ENCODE measurements at regions not wholly inside any gene's neighbourhood (a gene's known extent, or its start where the extent isn't known, plus 50 kb on each side); places are given as distances from the start of the nearest gene placed in this dataset.
"Not testable (repeated sequence)": the region's sequence is repeated elsewhere in the genome, so short reads cannot be mapped to it uniquely, and the experiment has no call there.

- Histone ChIP-seq H3K4me1 (ENCODE audit: control insufficient read depth in 1 of 2, insufficient read depth in 1 of 2, low read depth in 1 of 2, low read length in 1 of 2) (no peaks in the 10 kb centered on the region), H3K36me3 (no peaks in the 10 kb centered on the region), H3K27ac (no peak overlapping the region), H3K4me3 (ENCODE audit: low read depth in 1 of 2, low read length in 1 of 2) (no peak overlapping the region), H3K9me3 (no peaks in the 10 kb centered on the region), H3K27me3 (no peaks in the 10 kb centered on the region)
- no peak for TF ChIP-seq CTCF (IDR thresholded peaks at IDR 0.05)
These were observed 715.2 kb downstream of the RNF144A start for GRCh38 chr2:7632420-7632819.

GRCh38 chr2:7633566-7634153, 716.4 kb downstream of the RNF144A start:
- Histone ChIP-seq H3K9me3 (no peaks in the 10 kb centered on the region), H3K36me3 (no peaks in the 10 kb centered on the region), H3K4me1 (ENCODE audit: control insufficient read depth in 1 of 2, insufficient read depth in 1 of 2, low read depth in 1 of 2, low read length in 1 of 2) (no peaks in the 10 kb centered on the region), H3K27me3 (no peaks in the 10 kb centered on the region), H3K27ac (no peak overlapping the region), H3K4me3 (ENCODE audit: low read depth in 1 of 2, low read length in 1 of 2) (no peak overlapping the region)
- no peak for TF ChIP-seq CTCF (IDR thresholded peaks at IDR 0.05)

GRCh38 chr2:7634409-7634808, 717.2 kb downstream of the RNF144A start:
- H3K27ac ChIP-seq = no peak overlapping the region
- no peaks in the 10 kb centered on the region for H3K9me3 ChIP-seq
- TF ChIP-seq CTCF (IDR thresholded peaks at IDR 0.05) = no peak
- H3K27me3 ChIP-seq = no peaks in the 10 kb centered on the region
- H3K36me3 ChIP-seq = no peaks in the 10 kb centered on the region
- no peak overlapping the region for H3K4me3 ChIP-seq (ENCODE audit: low read depth in 1 of 2, low read length in 1 of 2)
- no peaks in the 10 kb centered on the region for H3K4me1 ChIP-seq (ENCODE audit: control insufficient read depth in 1 of 2, insufficient read depth in 1 of 2, low read depth in 1 of 2, low read length in 1 of 2)

- Histone ChIP-seq H3K4me3 (ENCODE audit: low read depth in 1 of 2, low read length in 1 of 2) (no peak overlapping the region), H3K4me1 (ENCODE audit: control insufficient read depth in 1 of 2, insufficient read depth in 1 of 2, low read depth in 1 of 2, low read length in 1 of 2) (no peaks in the 10 kb centered on the region), H3K9me3 (no peaks in the 10 kb centered on the region), H3K27ac (no peak overlapping the region), H3K36me3 (no peaks in the 10 kb centered on the region), H3K27me3 (no peaks in the 10 kb centered on the region)
- no peak for TF ChIP-seq CTCF (IDR thresholded peaks at IDR 0.05)
These were observed 722.3 kb downstream of the RNF144A start for GRCh38 chr2:7639476-7639875.

GRCh38 chr2:7641272-7641671, 724.1 kb downstream of the RNF144A start:
- not testable (repeated sequence) for H3K4me3 ChIP-seq (ENCODE audit: low read depth in 1 of 2, low read length in 1 of 2); H3K9me3 ChIP-seq; H3K36me3 ChIP-seq; H3K27ac ChIP-seq; H3K4me1 ChIP-seq (ENCODE audit: control insufficient read depth in 1 of 2, insufficient read depth in 1 of 2, low read depth in 1 of 2, low read length in 1 of 2); H3K27me3 ChIP-seq

- TF ChIP-seq CTCF (IDR thresholded peaks at IDR 0.05) = no peak
These were observed 728.8 kb downstream of the RNF144A start for GRCh38 chr2:7646024-7646423.

More at GRCh38 chr2:7646024-7646423, 728.8 kb downstream of the RNF144A start:
- Histone ChIP-seq H3K27ac (no peak overlapping the region), H3K27me3 (no peaks in the 10 kb centered on the region), H3K4me3 (ENCODE audit: low read depth in 1 of 2, low read length in 1 of 2) (no peak overlapping the region), H3K9me3 (no peaks in the 10 kb centered on the region), H3K4me1 (ENCODE audit: control insufficient read depth in 1 of 2, insufficient read depth in 1 of 2, low read depth in 1 of 2, low read length in 1 of 2) (no peaks in the 10 kb centered on the region), H3K36me3 (no peaks in the 10 kb centered on the region)
